Left forelimb (tissue), 1 donor: ENCODE measurements at regions not wholly inside any gene's neighbourhood (a gene's known extent, or its start where the extent isn't known, plus 50 kb on each side); places are given as distances from the start of the nearest gene placed in this dataset.

Experiments
- DNase-seq: peaks from one replicate; pipeline ENCODE4 v3.0.0-alpha.2; 2018; ENCODE audit warnings: low spot score

GRCh38 chr12:24759155-24759554 is 189.7 kb downstream of the BCAT1 start:
- DNase-seq = no peak

- DNase-seq = no peak
Observed at GRCh38 chr12:24756479-24757024, 192.3 kb downstream of the BCAT1 start.

GRCh38 chr12:24754690-24755638 is 193.9 kb downstream of the BCAT1 start:
- DNase-seq = no peak

- no peak for DNase-seq
Observed at GRCh38 chr12:24752763-24753462, 196.0 kb downstream of the BCAT1 start.

- DNase-seq = no peak
Observed at GRCh38 chr12:24751181-24751580, 197.7 kb downstream of the BCAT1 start.

- DNase-seq = no peak
Observed at GRCh38 chr12:24750263-24750662, 198.6 kb downstream of the BCAT1 start.

- DNase-seq = no peak
Observed at GRCh38 chr12:24749171-24749570, 199.7 kb downstream of the BCAT1 start.

GRCh38 chr12:24748326-24748725 is 200.6 kb downstream of the BCAT1 start:
- no peak for DNase-seq

- no peak for DNase-seq
Observed at GRCh38 chr12:24746864-24747263, 202.0 kb downstream of the BCAT1 start.

GRCh38 chr12:24746006-24746671 is 202.8 kb downstream of the BCAT1 start:
- DNase-seq = no peak

- no peak for DNase-seq
Observed at GRCh38 chr12:24743941-24744793, 204.7 kb downstream of the BCAT1 start.

GRCh38 chr12:24742378-24742777 is 206.5 kb downstream of the BCAT1 start:
- DNase-seq = no peak

- DNase-seq = no peak
Observed at GRCh38 chr12:24741216-24741615, 207.7 kb downstream of the BCAT1 start.

GRCh38 chr12:24739106-24739779 is 209.7 kb downstream of the BCAT1 start:
- no peak for DNase-seq

GRCh38 chr12:24738441-24738840 is 210.5 kb downstream of the BCAT1 start:
- DNase-seq = no peak

GRCh38 chr12:24731596-24731995 is 217.3 kb downstream of the BCAT1 start:
- DNase-seq = no peak

GRCh38 chr12:24730489-24730896 is 218.4 kb downstream of the BCAT1 start:
- no peak for DNase-seq

- DNase-seq = no peak
Observed at GRCh38 chr12:24728826-24729225, 220.1 kb downstream of the BCAT1 start.

- no peak for DNase-seq
Observed at GRCh38 chr12:24728366-24728765, 220.5 kb downstream of the BCAT1 start.

GRCh38 chr12:24725616-24726015 is 223.3 kb downstream of the BCAT1 start:
- no peak for DNase-seq

GRCh38 chr12:24724814-24725213 is 224.1 kb downstream of the BCAT1 start:
- no peak for DNase-seq
